Left lung (tissue), 4 donors: ENCODE measurements at regions not wholly inside any gene's neighbourhood (a gene's known extent, or its start where the extent isn't known, plus 50 kb on each side); places are given as distances from the start of the nearest gene placed in this dataset.

Experiments
- ATAC-seq: fragments of 200-7000 bp; cut with Tn5 transposase; one replicate; pipeline ENCODE4 v1.9.1; 2020; ENCODE audit warnings: moderate library complexity
- DNase-seq, 4 donors: peaks; one replicate each; pipeline ENCODE4 v3.0.0-alpha.2; 2013 to 2020
- H3K27ac ChIP-seq, 2 donors: fragments of 200-600 bp; sonication (generic) in 1 of 2; one replicate each; pipeline versions ENCODE4 v1.5.0 to v1.8.0; 2020 to 2021
- H3K27me3 ChIP-seq, 2 donors: fragments of 200-600 bp; sonication (generic) in 1 of 2; one replicate each; pipeline versions ENCODE4 v1.5.0 to v1.8.0; 2020 to 2021
- H3K36me3 ChIP-seq, 2 donors: fragments of 200-600 bp; sonication (generic) in 1 of 2; one replicate each; pipeline versions ENCODE4 v1.5.0 to v1.8.0; 2020 to 2021
- H3K4me1 ChIP-seq, 2 donors: fragments of 200-600 bp; one replicate each; pipeline ENCODE4 v1.8.0; 2021
- H3K4me3 ChIP-seq, 2 donors: fragments of 200-600 bp; sonication (generic) in 1 of 2; one replicate each; pipeline versions ENCODE4 v1.5.0 to v1.8.0; 2020 to 2021; ENCODE audit warnings: mild to moderate bottlenecking in 1 of 2
- H3K9me3 ChIP-seq, 2 donors: fragments of 200-600 bp; sonication (generic) in 1 of 2; one replicate each; pipeline versions ENCODE4 v1.5.0 to v1.8.0; 2020 to 2021
- CTCF ChIP-seq, 2 donors: fragments of 200-600 bp; sonication (generic) in 1 of 2; IDR thresholded peaks; one replicate each; pipeline versions ENCODE4 v1.5.0 to v1.8.0; 2021; ENCODE audit warnings: antibody characterized with exemption in 2 of 2
- intact Hi-C, 2 donors: fragments of 100-400 bp; cut with DNase I; formaldehyde crosslinking; loops; one replicate each; pipeline versions ENCODE4 v1.11.2 to v1.14.2; 2022
- donor health status: DM: no; HTN: yes; CAD: no.
- donor health status: DM: no; HTN: no; CAD: no.

GRCh38 chr6:74248966-74249365, 553.0 kb downstream of the CD109 start:
- Histone ChIP-seq H3K4me1 (no peaks in the 10 kb centered on the region), H3K27ac (no peak overlapping the region), H3K36me3 (no peaks in the 10 kb centered on the region), H3K27me3 (no peaks in the 10 kb centered on the region), H3K9me3 (peaks cover 0 to 2% of the 10 kb centered on the region in 2 donors), H3K4me3 (no peak overlapping the region)
- TF ChIP-seq CTCF (IDR thresholded peaks at IDR 0.05) = no peak
- ATAC-seq = no peak
- DNase-seq = no peak
- intact Hi-C loops = no loop called here

GRCh38 chr6:74222768-74223333, 526.8 kb downstream of the CD109 start:
- no peak overlapping the region for H3K4me3 ChIP-seq
- H3K9me3 ChIP-seq = peaks cover 0 to 5% of the 10 kb centered on the region in 2 donors
- no peaks in the 10 kb centered on the region for H3K4me1 ChIP-seq
- H3K27me3 ChIP-seq = no peaks in the 10 kb centered on the region
- H3K27ac ChIP-seq = no peak overlapping the region
- no peaks in the 10 kb centered on the region for H3K36me3 ChIP-seq
- intact Hi-C loops = no loop called here
- no peak for ATAC-seq
- DNase-seq = peak in 1 of 4 donors; percentile 71
- TF ChIP-seq CTCF (IDR thresholded peaks at IDR 0.05) = no peak

GRCh38 chr6:74213995-74214394, 518.0 kb downstream of the CD109 start:
- Histone ChIP-seq H3K9me3 (peaks cover 0 to 10% of the 10 kb centered on the region in 2 donors), H3K27ac (no peak overlapping the region), H3K4me1 (no peaks in the 10 kb centered on the region), H3K4me3 (no peak overlapping the region), H3K36me3 (no peaks in the 10 kb centered on the region), H3K27me3 (no peaks in the 10 kb centered on the region)
- no peak for ATAC-seq
- no peak for TF ChIP-seq CTCF (IDR thresholded peaks at IDR 0.05)
- intact Hi-C loops = no loop called here
- no peak for DNase-seq

GRCh38 chr6:74208239-74208638, 512.2 kb downstream of the CD109 start:
- ATAC-seq = no peak
- Histone ChIP-seq H3K36me3 (no peaks in the 10 kb centered on the region), H3K4me1 (no peaks in the 10 kb centered on the region), H3K9me3 (peaks cover 0 to 26% of the 10 kb centered on the region in 2 donors), H3K27ac (no peak overlapping the region), H3K27me3 (no peaks in the 10 kb centered on the region), H3K4me3 (no peak overlapping the region)
- TF ChIP-seq CTCF (IDR thresholded peaks at IDR 0.05) = no peak
- DNase-seq = no peak
- intact Hi-C loops = no loop called here

- Histone ChIP-seq H3K4me1 (no peaks in the 10 kb centered on the region), H3K36me3 (no peaks in the 10 kb centered on the region), H3K9me3 (no peaks in the 10 kb centered on the region), H3K27me3 (no peaks in the 10 kb centered on the region), H3K27ac (no peak overlapping the region), H3K4me3 (no peak overlapping the region)
- TF ChIP-seq CTCF (IDR thresholded peaks at IDR 0.05) = no peak
- no peak for ATAC-seq
- intact Hi-C loops = no loop called here
- DNase-seq = no peak
These were observed 503.4 kb downstream of the CD109 start for GRCh38 chr6:74199215-74199915.
